ENCODE measurements at regions not wholly inside any gene's neighbourhood (a gene's known extent, or its start where the extent isn't known, plus 50 kb on each side); places are given as distances from the start of the nearest gene placed in this dataset.

- no peak for TF ChIP-seq CTCF (IDR thresholded peaks at IDR 0.05)
- no peak for TF ChIP-seq POLR2A (IDR thresholded peaks at IDR 0.05)
Measured at GRCh38 chr14:31970744-31971143, 106.4 kb upstream of the ARHGAP5 start.

All from heart left ventricle (tissue), 13 donors.